ENCODE measurements at regions not wholly inside any gene's neighbourhood (a gene's known extent, or its start where the extent isn't known, plus 50 kb on each side); places are given as distances from the start of the nearest gene placed in this dataset.

DNA sequence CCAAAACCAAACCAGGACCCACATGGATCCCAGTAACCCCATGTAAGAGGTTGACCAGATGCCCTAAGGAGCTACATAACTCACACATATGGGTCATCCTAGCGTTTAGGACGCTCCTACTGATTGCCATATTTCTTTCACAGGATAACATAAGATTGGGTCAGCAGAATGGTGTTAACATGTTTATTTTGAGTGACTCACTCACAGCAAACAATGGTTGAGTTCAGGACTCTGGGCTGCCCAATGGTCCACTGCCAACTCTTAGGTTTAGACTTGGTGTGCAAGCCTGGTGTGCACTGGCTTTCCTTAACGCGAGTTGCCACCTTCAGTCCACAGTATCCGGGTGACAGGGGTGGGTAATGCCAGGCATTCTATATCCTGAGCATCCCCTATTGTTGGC lies 211.5 kb downstream of the GPAM start:
- no peak for ATAC-seq

More for the DNA sequence above, 211.5 kb downstream of the GPAM start:
- Mint-ChIP-seq H3K4me3 (no peak overlapping the region), H3K36me3 (ENCODE audit: low read depth) (no peaks in the 10 kb centered on the region), H3K4me1 (no peaks in the 10 kb centered on the region), H3K27me3 (ENCODE audit: insufficient read depth, low read depth, poor library complexity) (no peaks in the 10 kb centered on the region), H3K9me3 (no peaks in the 10 kb centered on the region), H3K27ac (no peak overlapping the region)
- no peak overlapping the region for H2AFZ ChIP-seq
- H3K79me2 ChIP-seq (replicated peaks; ENCODE audit: insufficient read depth) = no peaks in the 10 kb centered on the region
- H3K4me3 ChIP-seq = no peak overlapping the region
- H3K9me2 ChIP-seq (ENCODE audit: insufficient read depth) = peaks cover 16% of the 10 kb centered on the region; the same call in 1 of the 2 replicates
- TF ChIP-seq EZH2phosphoT487 (IDR thresholded peaks at IDR 0.05; ENCODE audit: unreplicated experiment) = no peak
- no peak for TF ChIP-seq ZNF114 (CRISPR knock-in tag; IDR thresholded peaks at IDR 0.05)
- TF ChIP-seq EZH2 (IDR thresholded peaks at IDR 0.05; ENCODE audit: low read depth, unreplicated experiment) = no peak
- TF ChIP-seq NANOG (IDR thresholded peaks at IDR 0.05; ENCODE audit: borderline replicate concordance) = no peak
- no peak for TF ChIP-seq JUNB (IDR thresholded peaks at IDR 0.05; ENCODE audit: unreplicated experiment)
- TF ChIP-seq, protein P1, sequence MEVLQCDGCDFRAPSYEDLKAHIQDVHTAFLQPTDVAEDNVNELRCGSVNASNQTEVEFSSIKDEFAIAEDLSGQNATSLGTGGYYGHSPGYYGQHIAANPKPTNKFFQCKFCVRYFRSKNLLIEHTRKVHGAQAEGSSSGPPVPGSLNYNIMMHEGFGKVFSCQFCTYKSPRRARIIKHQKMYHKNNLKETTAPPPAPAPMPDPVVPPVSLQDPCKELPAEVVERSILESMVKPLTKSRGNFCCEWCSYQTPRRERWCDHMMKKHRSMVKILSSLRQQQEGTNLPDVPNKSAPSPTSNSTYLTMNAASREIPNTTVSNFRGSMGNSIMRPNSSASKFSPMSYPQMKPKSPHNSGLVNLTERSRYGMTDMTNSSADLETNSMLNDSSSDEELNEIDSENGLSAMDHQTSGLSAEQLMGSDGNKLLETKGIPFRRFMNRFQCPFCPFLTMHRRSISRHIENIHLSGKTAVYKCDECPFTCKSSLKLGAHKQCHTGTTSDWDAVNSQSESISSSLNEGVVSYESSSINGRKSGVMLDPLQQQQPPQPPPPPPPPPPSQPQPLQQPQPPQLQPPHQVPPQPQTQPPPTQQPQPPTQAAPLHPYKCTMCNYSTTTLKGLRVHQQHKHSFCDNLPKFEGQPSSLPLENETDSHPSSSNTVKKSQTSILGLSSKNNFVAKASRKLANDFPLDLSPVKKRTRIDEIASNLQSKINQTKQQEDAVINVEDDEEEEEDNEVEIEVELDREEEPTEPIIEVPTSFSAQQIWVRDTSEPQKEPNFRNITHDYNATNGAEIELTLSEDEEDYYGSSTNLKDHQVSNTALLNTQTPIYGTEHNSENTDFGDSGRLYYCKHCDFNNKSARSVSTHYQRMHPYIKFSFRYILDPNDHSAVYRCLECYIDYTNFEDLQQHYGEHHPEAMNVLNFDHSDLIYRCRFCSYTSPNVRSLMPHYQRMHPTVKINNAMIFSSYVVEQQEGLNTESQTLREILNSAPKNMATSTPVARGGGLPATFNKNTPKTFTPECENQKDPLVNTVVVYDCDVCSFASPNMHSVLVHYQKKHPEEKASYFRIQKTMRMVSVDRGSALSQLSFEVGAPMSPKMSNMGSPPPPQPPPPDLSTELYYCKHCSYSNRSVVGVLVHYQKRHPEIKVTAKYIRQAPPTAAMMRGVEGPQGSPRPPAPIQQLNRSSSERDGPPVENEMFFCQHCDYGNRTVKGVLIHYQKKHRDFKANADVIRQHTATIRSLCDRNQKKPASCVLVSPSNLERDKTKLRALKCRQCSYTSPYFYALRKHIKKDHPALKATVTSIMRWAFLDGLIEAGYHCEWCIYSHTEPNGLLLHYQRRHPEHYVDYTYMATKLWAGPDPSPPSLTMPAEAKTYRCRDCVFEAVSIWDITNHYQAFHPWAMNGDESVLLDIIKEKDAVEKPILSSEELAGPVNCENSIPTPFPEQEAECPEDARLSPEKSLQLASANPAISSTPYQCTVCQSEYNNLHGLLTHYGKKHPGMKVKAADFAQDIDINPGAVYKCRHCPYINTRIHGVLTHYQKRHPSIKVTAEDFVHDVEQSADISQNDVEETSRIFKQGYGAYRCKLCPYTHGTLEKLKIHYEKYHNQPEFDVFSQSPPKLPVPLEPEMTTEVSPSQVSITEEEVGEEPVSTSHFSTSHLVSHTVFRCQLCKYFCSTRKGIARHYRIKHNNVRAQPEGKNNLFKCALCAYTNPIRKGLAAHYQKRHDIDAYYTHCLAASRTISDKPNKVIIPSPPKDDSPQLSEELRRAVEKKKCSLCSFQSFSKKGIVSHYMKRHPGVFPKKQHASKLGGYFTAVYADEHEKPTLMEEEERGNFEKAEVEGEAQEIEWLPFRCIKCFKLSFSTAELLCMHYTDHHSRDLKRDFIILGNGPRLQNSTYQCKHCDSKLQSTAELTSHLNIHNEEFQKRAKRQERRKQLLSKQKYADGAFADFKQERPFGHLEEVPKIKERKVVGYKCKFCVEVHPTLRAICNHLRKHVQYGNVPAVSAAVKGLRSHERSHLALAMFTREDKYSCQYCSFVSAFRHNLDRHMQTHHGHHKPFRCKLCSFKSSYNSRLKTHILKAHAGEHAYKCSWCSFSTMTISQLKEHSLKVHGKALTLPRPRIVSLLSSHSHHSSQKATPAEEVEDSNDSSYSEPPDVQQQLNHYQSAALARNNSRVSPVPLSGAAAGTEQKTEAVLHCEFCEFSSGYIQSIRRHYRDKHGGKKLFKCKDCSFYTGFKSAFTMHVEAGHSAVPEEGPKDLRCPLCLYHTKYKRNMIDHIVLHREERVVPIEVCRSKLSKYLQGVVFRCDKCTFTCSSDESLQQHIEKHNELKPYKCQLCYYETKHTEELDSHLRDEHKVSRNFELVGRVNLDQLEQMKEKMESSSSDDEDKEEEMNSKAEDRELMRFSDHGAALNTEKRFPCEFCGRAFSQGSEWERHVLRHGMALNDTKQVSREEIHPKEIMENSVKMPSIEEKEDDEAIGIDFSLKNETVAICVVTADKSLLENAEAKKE (CRISPR knock-in tag; IDR thresholded peaks at IDR 0.05) = no peak
- no peak for TF ChIP-seq POLR2AphosphoS5 (IDR thresholded peaks at IDR 0.05; ENCODE audit: low read depth)
- TF ChIP-seq, protein P2, sequence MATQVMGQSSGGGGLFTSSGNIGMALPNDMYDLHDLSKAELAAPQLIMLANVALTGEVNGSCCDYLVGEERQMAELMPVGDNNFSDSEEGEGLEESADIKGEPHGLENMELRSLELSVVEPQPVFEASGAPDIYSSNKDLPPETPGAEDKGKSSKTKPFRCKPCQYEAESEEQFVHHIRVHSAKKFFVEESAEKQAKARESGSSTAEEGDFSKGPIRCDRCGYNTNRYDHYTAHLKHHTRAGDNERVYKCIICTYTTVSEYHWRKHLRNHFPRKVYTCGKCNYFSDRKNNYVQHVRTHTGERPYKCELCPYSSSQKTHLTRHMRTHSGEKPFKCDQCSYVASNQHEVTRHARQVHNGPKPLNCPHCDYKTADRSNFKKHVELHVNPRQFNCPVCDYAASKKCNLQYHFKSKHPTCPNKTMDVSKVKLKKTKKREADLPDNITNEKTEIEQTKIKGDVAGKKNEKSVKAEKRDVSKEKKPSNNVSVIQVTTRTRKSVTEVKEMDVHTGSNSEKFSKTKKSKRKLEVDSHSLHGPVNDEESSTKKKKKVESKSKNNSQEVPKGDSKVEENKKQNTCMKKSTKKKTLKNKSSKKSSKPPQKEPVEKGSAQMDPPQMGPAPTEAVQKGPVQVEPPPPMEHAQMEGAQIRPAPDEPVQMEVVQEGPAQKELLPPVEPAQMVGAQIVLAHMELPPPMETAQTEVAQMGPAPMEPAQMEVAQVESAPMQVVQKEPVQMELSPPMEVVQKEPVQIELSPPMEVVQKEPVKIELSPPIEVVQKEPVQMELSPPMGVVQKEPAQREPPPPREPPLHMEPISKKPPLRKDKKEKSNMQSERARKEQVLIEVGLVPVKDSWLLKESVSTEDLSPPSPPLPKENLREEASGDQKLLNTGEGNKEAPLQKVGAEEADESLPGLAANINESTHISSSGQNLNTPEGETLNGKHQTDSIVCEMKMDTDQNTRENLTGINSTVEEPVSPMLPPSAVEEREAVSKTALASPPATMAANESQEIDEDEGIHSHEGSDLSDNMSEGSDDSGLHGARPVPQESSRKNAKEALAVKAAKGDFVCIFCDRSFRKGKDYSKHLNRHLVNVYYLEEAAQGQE (IDR thresholded peaks at IDR 0.05; ENCODE audit: unreplicated experiment) = no peak
- no peak for TF ChIP-seq CREB1 (CRISPR knock-in tag; IDR thresholded peaks at IDR 0.05; ENCODE audit: low read depth)
- TF ChIP-seq, protein P3, sequence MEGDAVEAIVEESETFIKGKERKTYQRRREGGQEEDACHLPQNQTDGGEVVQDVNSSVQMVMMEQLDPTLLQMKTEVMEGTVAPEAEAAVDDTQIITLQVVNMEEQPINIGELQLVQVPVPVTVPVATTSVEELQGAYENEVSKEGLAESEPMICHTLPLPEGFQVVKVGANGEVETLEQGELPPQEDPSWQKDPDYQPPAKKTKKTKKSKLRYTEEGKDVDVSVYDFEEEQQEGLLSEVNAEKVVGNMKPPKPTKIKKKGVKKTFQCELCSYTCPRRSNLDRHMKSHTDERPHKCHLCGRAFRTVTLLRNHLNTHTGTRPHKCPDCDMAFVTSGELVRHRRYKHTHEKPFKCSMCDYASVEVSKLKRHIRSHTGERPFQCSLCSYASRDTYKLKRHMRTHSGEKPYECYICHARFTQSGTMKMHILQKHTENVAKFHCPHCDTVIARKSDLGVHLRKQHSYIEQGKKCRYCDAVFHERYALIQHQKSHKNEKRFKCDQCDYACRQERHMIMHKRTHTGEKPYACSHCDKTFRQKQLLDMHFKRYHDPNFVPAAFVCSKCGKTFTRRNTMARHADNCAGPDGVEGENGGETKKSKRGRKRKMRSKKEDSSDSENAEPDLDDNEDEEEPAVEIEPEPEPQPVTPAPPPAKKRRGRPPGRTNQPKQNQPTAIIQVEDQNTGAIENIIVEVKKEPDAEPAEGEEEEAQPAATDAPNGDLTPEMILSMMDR (conservative IDR thresholded peaks at IDR 0.05; ENCODE audit: low read depth in 2 of 2) = no peak
- TF ChIP-seq, protein P4, sequence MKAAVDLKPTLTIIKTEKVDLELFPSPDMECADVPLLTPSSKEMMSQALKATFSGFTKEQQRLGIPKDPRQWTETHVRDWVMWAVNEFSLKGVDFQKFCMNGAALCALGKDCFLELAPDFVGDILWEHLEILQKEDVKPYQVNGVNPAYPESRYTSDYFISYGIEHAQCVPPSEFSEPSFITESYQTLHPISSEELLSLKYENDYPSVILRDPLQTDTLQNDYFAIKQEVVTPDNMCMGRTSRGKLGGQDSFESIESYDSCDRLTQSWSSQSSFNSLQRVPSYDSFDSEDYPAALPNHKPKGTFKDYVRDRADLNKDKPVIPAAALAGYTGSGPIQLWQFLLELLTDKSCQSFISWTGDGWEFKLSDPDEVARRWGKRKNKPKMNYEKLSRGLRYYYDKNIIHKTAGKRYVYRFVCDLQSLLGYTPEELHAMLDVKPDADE (IDR thresholded peaks at IDR 0.05) = no peak
- no peak for TF ChIP-seq ZNF331 (CRISPR knock-in tag; IDR thresholded peaks at IDR 0.05; ENCODE audit: low read depth)
- no peak for TF ChIP-seq STAT1 (IDR thresholded peaks at IDR 0.05; ENCODE audit: unreplicated experiment)
- no peaks in the 10 kb centered on the region for H3K36me3 ChIP-seq (ENCODE audit: insufficient read depth)
- H3K4me2 ChIP-seq = no peak overlapping the region
- no peaks in the 10 kb centered on the region for H3K4me1 ChIP-seq (ENCODE audit: insufficient read depth)
- no peaks in the 10 kb centered on the region for H3K27me3 ChIP-seq (ENCODE audit: insufficient read depth)
- H3K27ac ChIP-seq (ENCODE audit: low read depth) = no peak overlapping the region
- DNase-seq (ENCODE audit: low spot score) = no peak
- H3F3A ChIP-seq (replicated peaks; ENCODE audit: low read depth) = no peaks in the 10 kb centered on the region
- no peaks in the 10 kb centered on the region for H4K20me1 ChIP-seq (replicated peaks; ENCODE audit: insufficient read depth)
